Endothelial cell of umbilical vein (primary cell): ENCODE measurements at regions not wholly inside any gene's neighbourhood (a gene's known extent, or its start where the extent isn't known, plus 50 kb on each side); places are given as distances from the start of the nearest gene placed in this dataset.

Experiments
- EZH2 ChIP-seq: IDR thresholded peaks from 2 replicates; pipeline ENCODE4 v1.6.1; 2012; ENCODE audit warnings: borderline replicate concordance, low read depth, mild to moderate bottlenecking, moderate library complexity, low read length, inconsistent platforms; ENCODE audit not compliant: severe bottlenecking
- POLR2A ChIP-seq: IDR thresholded peaks from 2 replicates; pipeline ENCODE4 v1.6.1; 2012; ENCODE audit warnings: low read depth, mild to moderate bottlenecking, control low read depth, low read length
- POLR2AphosphoS5 ChIP-seq: IDR thresholded peaks from 2 replicates; pipeline ENCODE4 v1.6.1; 2012; ENCODE audit warnings: low read depth, mild to moderate bottlenecking, control low read depth, low read length, moderate library complexity; ENCODE audit not compliant: insufficient read depth
- TF ChIP-seq, protein P1 (sequence below), 2 donors: IDR thresholded peaks; 1 replicate in 1 of 2; 2 replicates in 1 of 2; pipeline ENCODE4 v1.5.1; 2011; ENCODE audit warnings: low read length in 2 of 2, mild to moderate bottlenecking in 2 of 2, moderate library complexity in 2 of 2, control low read depth in 1 of 2, inconsistent platforms in 1 of 2, low read depth in 1 of 2; ENCODE audit not compliant: insufficient read depth in 1 of 2; ENCODE audit errors: extremely low read depth in 1 of 2

DNA sequence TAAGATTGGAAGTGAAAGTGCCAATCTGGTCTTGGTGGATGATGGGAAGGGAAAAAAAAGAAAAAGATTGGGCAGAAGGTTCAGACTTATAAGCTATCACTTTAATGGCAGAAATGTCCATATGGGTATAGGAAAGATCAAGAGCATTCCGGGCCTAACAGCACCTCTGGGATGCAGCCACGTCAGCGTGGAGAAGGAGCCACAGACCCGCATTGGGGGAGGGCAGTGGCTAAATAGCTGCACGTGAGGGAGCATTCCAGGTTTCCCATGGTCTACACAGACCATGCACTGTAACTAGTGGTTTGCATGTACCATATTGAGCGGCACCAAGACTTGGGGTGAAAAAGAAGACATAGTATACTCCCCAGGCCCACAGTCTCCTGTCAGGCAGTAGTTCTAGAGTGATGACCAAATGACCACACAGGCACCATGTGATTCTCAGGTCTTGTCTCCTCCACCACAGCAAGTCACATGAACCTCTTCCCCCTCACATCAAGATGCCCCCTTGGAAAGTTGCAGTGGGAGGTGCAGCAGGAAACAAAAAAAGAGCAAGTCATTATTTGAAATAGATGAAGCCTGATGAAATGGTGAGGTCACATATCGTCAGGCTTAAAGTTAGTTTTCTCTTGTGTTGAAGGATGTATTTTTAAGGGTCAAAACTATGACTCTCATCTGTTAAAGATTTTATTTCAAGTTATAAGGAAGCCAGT, 94.4 kb upstream of the TNFAIP3 start:
- TF ChIP-seq, protein P1, sequence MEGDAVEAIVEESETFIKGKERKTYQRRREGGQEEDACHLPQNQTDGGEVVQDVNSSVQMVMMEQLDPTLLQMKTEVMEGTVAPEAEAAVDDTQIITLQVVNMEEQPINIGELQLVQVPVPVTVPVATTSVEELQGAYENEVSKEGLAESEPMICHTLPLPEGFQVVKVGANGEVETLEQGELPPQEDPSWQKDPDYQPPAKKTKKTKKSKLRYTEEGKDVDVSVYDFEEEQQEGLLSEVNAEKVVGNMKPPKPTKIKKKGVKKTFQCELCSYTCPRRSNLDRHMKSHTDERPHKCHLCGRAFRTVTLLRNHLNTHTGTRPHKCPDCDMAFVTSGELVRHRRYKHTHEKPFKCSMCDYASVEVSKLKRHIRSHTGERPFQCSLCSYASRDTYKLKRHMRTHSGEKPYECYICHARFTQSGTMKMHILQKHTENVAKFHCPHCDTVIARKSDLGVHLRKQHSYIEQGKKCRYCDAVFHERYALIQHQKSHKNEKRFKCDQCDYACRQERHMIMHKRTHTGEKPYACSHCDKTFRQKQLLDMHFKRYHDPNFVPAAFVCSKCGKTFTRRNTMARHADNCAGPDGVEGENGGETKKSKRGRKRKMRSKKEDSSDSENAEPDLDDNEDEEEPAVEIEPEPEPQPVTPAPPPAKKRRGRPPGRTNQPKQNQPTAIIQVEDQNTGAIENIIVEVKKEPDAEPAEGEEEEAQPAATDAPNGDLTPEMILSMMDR (IDR thresholded peaks at IDR 0.05; ENCODE audit: extremely low read depth in 1 of 2, insufficient read depth in 1 of 2, low read depth in 1 of 2, low read length in 2 of 2), result no peak
- TF ChIP-seq POLR2AphosphoS5 (no peak), EZH2 (no peak), POLR2A (no peak)
